ENCODE measurements at regions not wholly inside any gene's neighbourhood (a gene's known extent, or its start where the extent isn't known, plus 50 kb on each side); places are given as distances from the start of the nearest gene placed in this dataset.

DNA sequence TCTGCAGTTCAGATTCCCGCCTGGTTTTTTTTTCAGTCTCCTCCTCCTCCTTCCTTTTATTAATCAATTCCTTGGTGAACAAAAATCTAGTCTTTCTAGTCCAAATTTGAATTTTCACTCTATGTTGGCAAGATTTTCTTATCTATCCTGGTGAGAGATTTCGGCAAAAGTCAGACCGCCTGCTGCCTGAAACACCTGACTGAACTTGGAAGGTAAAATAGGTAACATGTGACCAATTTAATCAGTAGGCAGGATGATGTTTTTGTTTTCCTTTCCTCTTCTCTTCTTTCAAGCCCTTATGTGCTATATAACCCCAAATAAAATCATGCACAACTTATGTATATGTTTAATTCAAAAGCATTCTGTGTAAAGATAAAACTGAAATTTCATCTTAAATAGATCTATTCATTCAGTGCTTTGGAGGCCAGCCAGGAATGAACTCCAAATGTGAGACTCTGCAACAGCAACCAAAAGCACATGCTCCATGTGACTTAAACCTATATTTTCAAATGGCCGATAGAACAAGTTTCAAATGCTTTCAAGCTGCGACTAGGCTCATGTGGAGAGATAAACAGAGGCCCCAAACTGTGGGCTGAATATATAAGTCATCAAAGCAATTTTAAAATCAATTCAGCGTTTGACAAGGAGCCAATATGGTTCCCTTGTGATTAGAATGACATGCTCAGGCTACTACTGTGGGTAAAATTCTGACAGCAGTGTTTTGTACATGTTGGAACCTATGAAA lies 100.4 kb upstream of the SEMA6A start:
- Mint-ChIP-seq H3K27me3 (ENCODE audit: insufficient read depth, low read depth, poor library complexity) (no peaks in the 10 kb centered on the region), H3K9me3 (no peaks in the 10 kb centered on the region; the same call in 2 of the 3 replicates), H3K4me1 (no peaks in the 10 kb centered on the region), H3K27ac (no peak overlapping the region), H3K36me3 (ENCODE audit: low read depth) (no peaks in the 10 kb centered on the region), H3K4me3 (no peak overlapping the region)
- no peaks in the 10 kb centered on the region for H3F3A ChIP-seq (replicated peaks; ENCODE audit: low read depth)
- H2AFZ ChIP-seq = peak overlapping the region; percentile 16
- H4K20me1 ChIP-seq (replicated peaks; ENCODE audit: insufficient read depth) = no peaks in the 10 kb centered on the region
- no peaks in the 10 kb centered on the region for H3K4me1 ChIP-seq (ENCODE audit: insufficient read depth)
- no peak for DNase-seq (ENCODE audit: low spot score)
- H3K27ac ChIP-seq (ENCODE audit: low read depth) = no peak overlapping the region
- H3K4me3 ChIP-seq = no peak overlapping the region
- no peak overlapping the region for H3K4me2 ChIP-seq
- no peaks in the 10 kb centered on the region for H3K36me3 ChIP-seq (ENCODE audit: insufficient read depth)
- H3K27me3 ChIP-seq (ENCODE audit: insufficient read depth) = no peaks in the 10 kb centered on the region
- H3K9me2 ChIP-seq (ENCODE audit: insufficient read depth) = peaks cover 5% of the 10 kb centered on the region; the same call in 1 of the 2 replicates
- ATAC-seq = no peak
- TF ChIP-seq ZNF331 (CRISPR knock-in tag; IDR thresholded peaks at IDR 0.05; ENCODE audit: low read depth) (no peak), CREB1 (CRISPR knock-in tag; IDR thresholded peaks at IDR 0.05; ENCODE audit: low read depth) (no peak), STAT1 (IDR thresholded peaks at IDR 0.05; ENCODE audit: unreplicated experiment) (no peak), POLR2AphosphoS5 (IDR thresholded peaks at IDR 0.05; ENCODE audit: low read depth) (no peak), ZNF114 (CRISPR knock-in tag; IDR thresholded peaks at IDR 0.05) (no peak), EZH2 (IDR thresholded peaks at IDR 0.05; ENCODE audit: low read depth, unreplicated experiment) (no peak), NANOG (IDR thresholded peaks at IDR 0.05; ENCODE audit: borderline replicate concordance) (no peak)
- TF ChIP-seq, protein P1, sequence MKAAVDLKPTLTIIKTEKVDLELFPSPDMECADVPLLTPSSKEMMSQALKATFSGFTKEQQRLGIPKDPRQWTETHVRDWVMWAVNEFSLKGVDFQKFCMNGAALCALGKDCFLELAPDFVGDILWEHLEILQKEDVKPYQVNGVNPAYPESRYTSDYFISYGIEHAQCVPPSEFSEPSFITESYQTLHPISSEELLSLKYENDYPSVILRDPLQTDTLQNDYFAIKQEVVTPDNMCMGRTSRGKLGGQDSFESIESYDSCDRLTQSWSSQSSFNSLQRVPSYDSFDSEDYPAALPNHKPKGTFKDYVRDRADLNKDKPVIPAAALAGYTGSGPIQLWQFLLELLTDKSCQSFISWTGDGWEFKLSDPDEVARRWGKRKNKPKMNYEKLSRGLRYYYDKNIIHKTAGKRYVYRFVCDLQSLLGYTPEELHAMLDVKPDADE (IDR thresholded peaks at IDR 0.05) = no peak
- TF ChIP-seq, protein P2, sequence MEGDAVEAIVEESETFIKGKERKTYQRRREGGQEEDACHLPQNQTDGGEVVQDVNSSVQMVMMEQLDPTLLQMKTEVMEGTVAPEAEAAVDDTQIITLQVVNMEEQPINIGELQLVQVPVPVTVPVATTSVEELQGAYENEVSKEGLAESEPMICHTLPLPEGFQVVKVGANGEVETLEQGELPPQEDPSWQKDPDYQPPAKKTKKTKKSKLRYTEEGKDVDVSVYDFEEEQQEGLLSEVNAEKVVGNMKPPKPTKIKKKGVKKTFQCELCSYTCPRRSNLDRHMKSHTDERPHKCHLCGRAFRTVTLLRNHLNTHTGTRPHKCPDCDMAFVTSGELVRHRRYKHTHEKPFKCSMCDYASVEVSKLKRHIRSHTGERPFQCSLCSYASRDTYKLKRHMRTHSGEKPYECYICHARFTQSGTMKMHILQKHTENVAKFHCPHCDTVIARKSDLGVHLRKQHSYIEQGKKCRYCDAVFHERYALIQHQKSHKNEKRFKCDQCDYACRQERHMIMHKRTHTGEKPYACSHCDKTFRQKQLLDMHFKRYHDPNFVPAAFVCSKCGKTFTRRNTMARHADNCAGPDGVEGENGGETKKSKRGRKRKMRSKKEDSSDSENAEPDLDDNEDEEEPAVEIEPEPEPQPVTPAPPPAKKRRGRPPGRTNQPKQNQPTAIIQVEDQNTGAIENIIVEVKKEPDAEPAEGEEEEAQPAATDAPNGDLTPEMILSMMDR (conservative IDR thresholded peaks at IDR 0.05; ENCODE audit: low read depth in 2 of 2) = no peak
- TF ChIP-seq, protein P3, sequence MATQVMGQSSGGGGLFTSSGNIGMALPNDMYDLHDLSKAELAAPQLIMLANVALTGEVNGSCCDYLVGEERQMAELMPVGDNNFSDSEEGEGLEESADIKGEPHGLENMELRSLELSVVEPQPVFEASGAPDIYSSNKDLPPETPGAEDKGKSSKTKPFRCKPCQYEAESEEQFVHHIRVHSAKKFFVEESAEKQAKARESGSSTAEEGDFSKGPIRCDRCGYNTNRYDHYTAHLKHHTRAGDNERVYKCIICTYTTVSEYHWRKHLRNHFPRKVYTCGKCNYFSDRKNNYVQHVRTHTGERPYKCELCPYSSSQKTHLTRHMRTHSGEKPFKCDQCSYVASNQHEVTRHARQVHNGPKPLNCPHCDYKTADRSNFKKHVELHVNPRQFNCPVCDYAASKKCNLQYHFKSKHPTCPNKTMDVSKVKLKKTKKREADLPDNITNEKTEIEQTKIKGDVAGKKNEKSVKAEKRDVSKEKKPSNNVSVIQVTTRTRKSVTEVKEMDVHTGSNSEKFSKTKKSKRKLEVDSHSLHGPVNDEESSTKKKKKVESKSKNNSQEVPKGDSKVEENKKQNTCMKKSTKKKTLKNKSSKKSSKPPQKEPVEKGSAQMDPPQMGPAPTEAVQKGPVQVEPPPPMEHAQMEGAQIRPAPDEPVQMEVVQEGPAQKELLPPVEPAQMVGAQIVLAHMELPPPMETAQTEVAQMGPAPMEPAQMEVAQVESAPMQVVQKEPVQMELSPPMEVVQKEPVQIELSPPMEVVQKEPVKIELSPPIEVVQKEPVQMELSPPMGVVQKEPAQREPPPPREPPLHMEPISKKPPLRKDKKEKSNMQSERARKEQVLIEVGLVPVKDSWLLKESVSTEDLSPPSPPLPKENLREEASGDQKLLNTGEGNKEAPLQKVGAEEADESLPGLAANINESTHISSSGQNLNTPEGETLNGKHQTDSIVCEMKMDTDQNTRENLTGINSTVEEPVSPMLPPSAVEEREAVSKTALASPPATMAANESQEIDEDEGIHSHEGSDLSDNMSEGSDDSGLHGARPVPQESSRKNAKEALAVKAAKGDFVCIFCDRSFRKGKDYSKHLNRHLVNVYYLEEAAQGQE (IDR thresholded peaks at IDR 0.05; ENCODE audit: unreplicated experiment) = no peak
- TF ChIP-seq, protein P4, sequence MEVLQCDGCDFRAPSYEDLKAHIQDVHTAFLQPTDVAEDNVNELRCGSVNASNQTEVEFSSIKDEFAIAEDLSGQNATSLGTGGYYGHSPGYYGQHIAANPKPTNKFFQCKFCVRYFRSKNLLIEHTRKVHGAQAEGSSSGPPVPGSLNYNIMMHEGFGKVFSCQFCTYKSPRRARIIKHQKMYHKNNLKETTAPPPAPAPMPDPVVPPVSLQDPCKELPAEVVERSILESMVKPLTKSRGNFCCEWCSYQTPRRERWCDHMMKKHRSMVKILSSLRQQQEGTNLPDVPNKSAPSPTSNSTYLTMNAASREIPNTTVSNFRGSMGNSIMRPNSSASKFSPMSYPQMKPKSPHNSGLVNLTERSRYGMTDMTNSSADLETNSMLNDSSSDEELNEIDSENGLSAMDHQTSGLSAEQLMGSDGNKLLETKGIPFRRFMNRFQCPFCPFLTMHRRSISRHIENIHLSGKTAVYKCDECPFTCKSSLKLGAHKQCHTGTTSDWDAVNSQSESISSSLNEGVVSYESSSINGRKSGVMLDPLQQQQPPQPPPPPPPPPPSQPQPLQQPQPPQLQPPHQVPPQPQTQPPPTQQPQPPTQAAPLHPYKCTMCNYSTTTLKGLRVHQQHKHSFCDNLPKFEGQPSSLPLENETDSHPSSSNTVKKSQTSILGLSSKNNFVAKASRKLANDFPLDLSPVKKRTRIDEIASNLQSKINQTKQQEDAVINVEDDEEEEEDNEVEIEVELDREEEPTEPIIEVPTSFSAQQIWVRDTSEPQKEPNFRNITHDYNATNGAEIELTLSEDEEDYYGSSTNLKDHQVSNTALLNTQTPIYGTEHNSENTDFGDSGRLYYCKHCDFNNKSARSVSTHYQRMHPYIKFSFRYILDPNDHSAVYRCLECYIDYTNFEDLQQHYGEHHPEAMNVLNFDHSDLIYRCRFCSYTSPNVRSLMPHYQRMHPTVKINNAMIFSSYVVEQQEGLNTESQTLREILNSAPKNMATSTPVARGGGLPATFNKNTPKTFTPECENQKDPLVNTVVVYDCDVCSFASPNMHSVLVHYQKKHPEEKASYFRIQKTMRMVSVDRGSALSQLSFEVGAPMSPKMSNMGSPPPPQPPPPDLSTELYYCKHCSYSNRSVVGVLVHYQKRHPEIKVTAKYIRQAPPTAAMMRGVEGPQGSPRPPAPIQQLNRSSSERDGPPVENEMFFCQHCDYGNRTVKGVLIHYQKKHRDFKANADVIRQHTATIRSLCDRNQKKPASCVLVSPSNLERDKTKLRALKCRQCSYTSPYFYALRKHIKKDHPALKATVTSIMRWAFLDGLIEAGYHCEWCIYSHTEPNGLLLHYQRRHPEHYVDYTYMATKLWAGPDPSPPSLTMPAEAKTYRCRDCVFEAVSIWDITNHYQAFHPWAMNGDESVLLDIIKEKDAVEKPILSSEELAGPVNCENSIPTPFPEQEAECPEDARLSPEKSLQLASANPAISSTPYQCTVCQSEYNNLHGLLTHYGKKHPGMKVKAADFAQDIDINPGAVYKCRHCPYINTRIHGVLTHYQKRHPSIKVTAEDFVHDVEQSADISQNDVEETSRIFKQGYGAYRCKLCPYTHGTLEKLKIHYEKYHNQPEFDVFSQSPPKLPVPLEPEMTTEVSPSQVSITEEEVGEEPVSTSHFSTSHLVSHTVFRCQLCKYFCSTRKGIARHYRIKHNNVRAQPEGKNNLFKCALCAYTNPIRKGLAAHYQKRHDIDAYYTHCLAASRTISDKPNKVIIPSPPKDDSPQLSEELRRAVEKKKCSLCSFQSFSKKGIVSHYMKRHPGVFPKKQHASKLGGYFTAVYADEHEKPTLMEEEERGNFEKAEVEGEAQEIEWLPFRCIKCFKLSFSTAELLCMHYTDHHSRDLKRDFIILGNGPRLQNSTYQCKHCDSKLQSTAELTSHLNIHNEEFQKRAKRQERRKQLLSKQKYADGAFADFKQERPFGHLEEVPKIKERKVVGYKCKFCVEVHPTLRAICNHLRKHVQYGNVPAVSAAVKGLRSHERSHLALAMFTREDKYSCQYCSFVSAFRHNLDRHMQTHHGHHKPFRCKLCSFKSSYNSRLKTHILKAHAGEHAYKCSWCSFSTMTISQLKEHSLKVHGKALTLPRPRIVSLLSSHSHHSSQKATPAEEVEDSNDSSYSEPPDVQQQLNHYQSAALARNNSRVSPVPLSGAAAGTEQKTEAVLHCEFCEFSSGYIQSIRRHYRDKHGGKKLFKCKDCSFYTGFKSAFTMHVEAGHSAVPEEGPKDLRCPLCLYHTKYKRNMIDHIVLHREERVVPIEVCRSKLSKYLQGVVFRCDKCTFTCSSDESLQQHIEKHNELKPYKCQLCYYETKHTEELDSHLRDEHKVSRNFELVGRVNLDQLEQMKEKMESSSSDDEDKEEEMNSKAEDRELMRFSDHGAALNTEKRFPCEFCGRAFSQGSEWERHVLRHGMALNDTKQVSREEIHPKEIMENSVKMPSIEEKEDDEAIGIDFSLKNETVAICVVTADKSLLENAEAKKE (CRISPR knock-in tag; IDR thresholded peaks at IDR 0.05) = no peak
- no peaks in the 10 kb centered on the region for H3K79me2 ChIP-seq (replicated peaks; ENCODE audit: insufficient read depth)

Data from GM23338 (cell line).